OCI-LY1 (cell line): ENCODE measurements at regions not wholly inside any gene's neighbourhood (a gene's known extent, or its start where the extent isn't known, plus 50 kb on each side); places are given as distances from the start of the nearest gene placed in this dataset.

Experiments used
- H2AFZ ChIP-seq: fragments of 200-600 bp; sonication (generic), shearing (Covaris generic); 2 replicates; pipeline ENCODE4 v1.6.0; 2014; ENCODE audit warnings: antibody characterized with exemption, mild to moderate bottlenecking, low read length
- H3F3A ChIP-seq: fragments of 200-600 bp; sonication (generic), shearing (Covaris generic); 2 replicates; pipeline ENCODE4 v1.6.0; 2014; ENCODE audit warnings: mild to moderate bottlenecking, antibody characterized with exemption, low read length, moderate library complexity; ENCODE audit not compliant: insufficient read depth
- H3K27ac ChIP-seq: fragments of 200-600 bp; sonication (generic); 2 replicates; pipeline ENCODE4 v1.5.1; 2014; ENCODE audit warnings: low read length, mixed run types, mild to moderate bottlenecking, low read depth; ENCODE audit not compliant: poor library complexity, severe bottlenecking
- H3K27me3 ChIP-seq: fragments of 200-600 bp; sonication (generic); 2 replicates; pipeline ENCODE4 v1.6.0; 2014; ENCODE audit warnings: antibody characterized with exemption, mild to moderate bottlenecking, low read length, moderate library complexity; ENCODE audit not compliant: insufficient read depth
- H3K36me3 ChIP-seq: fragments of 200-600 bp; sonication (generic); 2 replicates; pipeline ENCODE4 v1.6.1; 2014; ENCODE audit warnings: mild to moderate bottlenecking, antibody characterized with exemption, low read length, moderate library complexity, mixed read lengths; ENCODE audit not compliant: insufficient read depth
- H3K4me1 ChIP-seq: fragments of 200-600 bp; sonication (generic); 2 replicates; pipeline ENCODE4 v1.5.1; 2014; ENCODE audit warnings: mild to moderate bottlenecking, low read length, moderate library complexity; ENCODE audit not compliant: insufficient read depth, severe bottlenecking
- H3K4me2 ChIP-seq: fragments of 200-600 bp; sonication (generic), shearing (Covaris generic); 2 replicates; pipeline ENCODE4 v1.6.1; 2014; ENCODE audit warnings: low read length
- H3K4me3 ChIP-seq: fragments of 200-600 bp; sonication (generic); 2 replicates; pipeline ENCODE4 v1.5.1; 2014; ENCODE audit warnings: low read length, low read depth, mild to moderate bottlenecking, mixed read lengths; ENCODE audit not compliant: poor library complexity, severe bottlenecking
- H3K79me2 ChIP-seq: fragments of 200-600 bp; shearing (Covaris generic); 2 replicates; pipeline ENCODE4 v1.6.1; 2016; ENCODE audit warnings: mixed run types, low read length, mixed read lengths; ENCODE audit not compliant: insufficient read depth
- H3K9ac ChIP-seq: fragments of 200-600 bp; sonication (generic), shearing (Covaris generic); 2 replicates; pipeline ENCODE4 v1.6.1; 2014; ENCODE audit warnings: mild to moderate bottlenecking, low read length, mixed read lengths
- H3K9me2 ChIP-seq: fragments of 200-600 bp; sonication (generic), shearing (Covaris generic); 2 replicates; pipeline ENCODE4 v1.6.1; 2014; ENCODE audit warnings: low read depth, mild to moderate bottlenecking, low read length, mixed read lengths
- H3K9me3 ChIP-seq: fragments of 200-600 bp; shearing (Covaris generic); 2 replicates; pipeline ENCODE4 v1.6.1; 2014; ENCODE audit warnings: low read length, mixed read lengths
- H4K20me1 ChIP-seq: fragments of 200-600 bp; sonication (generic), shearing (Covaris generic); 2 replicates; pipeline ENCODE4 v1.6.0; 2016; ENCODE audit warnings: mild to moderate bottlenecking, low read length; ENCODE audit not compliant: insufficient read depth
- CTCF ChIP-seq: fragments of 200-600 bp; sonication (generic), shearing (Covaris generic); IDR thresholded peaks from 2 replicates; pipeline ENCODE4 v1.5.1; 2017; ENCODE audit warnings: mild to moderate bottlenecking, antibody characterized with exemption, low read length, moderate library complexity, mixed read lengths
- EZH2 ChIP-seq: fragments of 200-600 bp; sonication (generic), shearing (Covaris generic); IDR thresholded peaks from 2 replicates; pipeline ENCODE4 v1.8.0; 2017; ENCODE audit warnings: borderline replicate concordance, mixed run types, mild to moderate bottlenecking, antibody characterized with exemption, low read length, moderate library complexity, mixed read lengths

DNA sequence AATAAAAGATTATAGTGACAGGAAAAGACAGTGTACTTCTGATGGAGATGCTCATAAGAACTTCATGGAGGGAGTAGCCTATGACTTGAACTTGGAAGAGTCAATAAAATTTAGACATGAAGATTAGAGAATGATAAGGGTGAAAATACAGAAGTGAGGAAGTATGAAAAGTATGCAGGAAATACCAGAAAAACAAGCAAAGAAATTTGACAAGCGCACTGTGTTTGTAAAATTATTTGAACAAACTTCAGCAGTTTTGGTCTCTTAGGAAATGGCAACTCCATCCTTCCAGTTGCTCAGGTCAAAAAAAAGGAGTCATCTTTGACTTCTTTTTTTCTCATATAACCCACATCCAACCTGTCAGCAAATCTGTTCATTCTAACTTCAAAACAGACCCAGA, 864.0 kb upstream of the ZEB2 start:
- no peak overlapping the region for H2AFZ ChIP-seq
- no peak overlapping the region for H3K4me3 ChIP-seq
- H3K9me2 ChIP-seq: no peaks in the 10 kb centered on the region
- no peak overlapping the region for H3K9ac ChIP-seq
- no peaks in the 10 kb centered on the region for H3F3A ChIP-seq
- no peaks in the 10 kb centered on the region for H3K36me3 ChIP-seq
- H3K4me2 ChIP-seq: no peak overlapping the region
- no peaks in the 10 kb centered on the region for H3K4me1 ChIP-seq
- no peak overlapping the region for H3K27ac ChIP-seq
- H3K79me2 ChIP-seq: no peaks in the 10 kb centered on the region
- H3K27me3 ChIP-seq: no peaks in the 10 kb centered on the region
- no peak for TF ChIP-seq CTCF
- TF ChIP-seq EZH2: no peak
- H3K9me3 ChIP-seq: no peaks in the 10 kb centered on the region
- H4K20me1 ChIP-seq: no peaks in the 10 kb centered on the region

- Histone ChIP-seq H2AFZ (no peak overlapping the region), H4K20me1 (no peaks in the 10 kb centered on the region), H3K27ac (no peak overlapping the region), H3K9ac (no peak overlapping the region), H3K27me3 (no peaks in the 10 kb centered on the region), H3K9me3 (no peaks in the 10 kb centered on the region), H3K9me2 (no peaks in the 10 kb centered on the region), H3K4me1 (no peaks in the 10 kb centered on the region), H3K4me3 (no peak overlapping the region), H3K79me2 (no peaks in the 10 kb centered on the region), H3K36me3 (no peaks in the 10 kb centered on the region), H3K4me2 (no peak overlapping the region), H3F3A (no peaks in the 10 kb centered on the region)
- TF ChIP-seq EZH2 (no peak), CTCF (no peak)
These were observed 860.6 kb upstream of the ZEB2 start for GRCh38 chr2:145380436-145381017.

- H3K27ac ChIP-seq: no peak overlapping the region
- no peaks in the 10 kb centered on the region for H3K36me3 ChIP-seq
- H4K20me1 ChIP-seq: no peaks in the 10 kb centered on the region
- no peaks in the 10 kb centered on the region for H3K27me3 ChIP-seq
- no peak overlapping the region for H3K4me3 ChIP-seq
- H3K9ac ChIP-seq: no peak overlapping the region
- TF ChIP-seq EZH2 (no peak), CTCF (no peak)
- H3F3A ChIP-seq: no peaks in the 10 kb centered on the region
- no peaks in the 10 kb centered on the region for H3K79me2 ChIP-seq
- H3K9me2 ChIP-seq: no peaks in the 10 kb centered on the region
- H3K4me1 ChIP-seq: no peaks in the 10 kb centered on the region
- no peaks in the 10 kb centered on the region for H3K9me3 ChIP-seq
- no peak overlapping the region for H3K4me2 ChIP-seq
- no peak overlapping the region for H2AFZ ChIP-seq
These were observed 860.0 kb upstream of the ZEB2 start for GRCh38 chr2:145379934-145380333.
